ACC112 (cell line): ENCODE measurements at regions not wholly inside any gene's neighbourhood (a gene's known extent, or its start where the extent isn't known, plus 50 kb on each side); places are given as distances from the start of the nearest gene placed in this dataset.
"Not testable (repeated sequence)": the region's sequence is repeated elsewhere in the genome, so short reads cannot be mapped to it uniquely, and the experiment has no call there.

ENCODE experiments used
- H2AFZ ChIP-seq: fragments of 200-600 bp; sonication (generic); one replicate; pipeline ENCODE4 v1.6.0; 2017; ENCODE audit warnings: antibody characterized with exemption, low read length; ENCODE audit not compliant: unreplicated experiment
- H3K27ac ChIP-seq: fragments of 200-600 bp; sonication (generic); 2 replicates; pipeline ENCODE4 v1.5.1; 2014; ENCODE audit warnings: low read depth, mild to moderate bottlenecking, antibody characterized with exemption, low read length, moderate library complexity
- H3K27me3 ChIP-seq: fragments of 200-600 bp; sonication (generic); 2 replicates; pipeline ENCODE4 v1.6.1; 2014; ENCODE audit warnings: mild to moderate bottlenecking, antibody characterized with exemption, low read length, moderate library complexity, mixed read lengths; ENCODE audit not compliant: insufficient read depth
- H3K36me3 ChIP-seq: fragments of 200-600 bp; sonication (generic); 2 replicates; pipeline ENCODE4 v1.6.1; 2016; ENCODE audit warnings: mild to moderate bottlenecking, antibody characterized with exemption, low read length, moderate library complexity, mixed read lengths; ENCODE audit not compliant: insufficient read depth
- H3K4me1 ChIP-seq: fragments of 200-600 bp; sonication (generic); one replicate; pipeline ENCODE4 v1.6.1; 2016; ENCODE audit warnings: low read length, mixed read lengths; ENCODE audit not compliant: insufficient read depth, unreplicated experiment, control insufficient read depth
- H3K4me3 ChIP-seq: fragments of 200-600 bp; sonication (generic); 2 replicates; pipeline ENCODE4 v1.5.1; 2014; ENCODE audit warnings: mild to moderate bottlenecking, low read depth, low read length
- H3K79me2 ChIP-seq: fragments of 200-600 bp; sonication (generic); one replicate; pipeline ENCODE4 v1.6.0; 2016; ENCODE audit warnings: low read length; ENCODE audit not compliant: control insufficient read depth, unreplicated experiment, insufficient read depth

GRCh38 chr4:24212642-24213041 is 322.8 kb upstream of the PPARGC1A start:
- H2AFZ ChIP-seq, result no peak overlapping the region
- no peaks in the 10 kb centered on the region for H3K79me2 ChIP-seq
- H3K4me3 ChIP-seq, result no peak overlapping the region
- H3K27ac ChIP-seq, result no peak overlapping the region
- H3K36me3 ChIP-seq, result no peaks in the 10 kb centered on the region
- no peaks in the 10 kb centered on the region for H3K27me3 ChIP-seq
- peaks cover 31% of the 10 kb centered on the region for H3K4me1 ChIP-seq

GRCh38 chr4:24211856-24212255 is 322.0 kb upstream of the PPARGC1A start:
- Histone ChIP-seq H3K27ac (peak overlapping the region; percentile 99), H3K36me3 (no peaks in the 10 kb centered on the region), H3K4me3 (no peak overlapping the region), H3K27me3 (no peaks in the 10 kb centered on the region), H2AFZ (peak overlapping the region; percentile 34), H3K79me2 (no peaks in the 10 kb centered on the region), H3K4me1 (peaks cover 31% of the 10 kb centered on the region)

GRCh38 chr4:24210332-24210902 is 320.6 kb upstream of the PPARGC1A start:
- peaks cover 31% of the 10 kb centered on the region for H3K4me1 ChIP-seq
- H2AFZ ChIP-seq, result no peak overlapping the region
- H3K4me3 ChIP-seq, result peak overlapping the region; percentile 43
- no peaks in the 10 kb centered on the region for H3K79me2 ChIP-seq
- no peaks in the 10 kb centered on the region for H3K36me3 ChIP-seq
- no peaks in the 10 kb centered on the region for H3K27me3 ChIP-seq
- peak overlapping the region; percentile 99 for H3K27ac ChIP-seq

GRCh38 chr4:24209906-24210305 is 320.1 kb upstream of the PPARGC1A start:
- H3K79me2 ChIP-seq, result no peaks in the 10 kb centered on the region
- H2AFZ ChIP-seq, result no peak overlapping the region
- no peaks in the 10 kb centered on the region for H3K36me3 ChIP-seq
- H3K4me1 ChIP-seq, result peaks cover 31% of the 10 kb centered on the region
- no peak overlapping the region for H3K4me3 ChIP-seq
- H3K27ac ChIP-seq, result peak overlapping the region; percentile 99
- H3K27me3 ChIP-seq, result no peaks in the 10 kb centered on the region

GRCh38 chr4:24209131-24209530 is 319.3 kb upstream of the PPARGC1A start:
- H3K36me3 ChIP-seq, result no peaks in the 10 kb centered on the region
- H3K79me2 ChIP-seq, result no peaks in the 10 kb centered on the region
- H2AFZ ChIP-seq, result no peak overlapping the region
- peaks cover 31% of the 10 kb centered on the region for H3K4me1 ChIP-seq
- H3K27ac ChIP-seq, result peak overlapping the region; percentile 99
- H3K27me3 ChIP-seq, result no peaks in the 10 kb centered on the region
- no peak overlapping the region for H3K4me3 ChIP-seq

GRCh38 chr4:24208691-24209090 is 318.8 kb upstream of the PPARGC1A start:
- H3K27me3 ChIP-seq, result no peaks in the 10 kb centered on the region
- H3K36me3 ChIP-seq, result no peaks in the 10 kb centered on the region
- H2AFZ ChIP-seq, result no peak overlapping the region
- peaks cover 31% of the 10 kb centered on the region for H3K4me1 ChIP-seq
- no peak overlapping the region for H3K4me3 ChIP-seq
- no peaks in the 10 kb centered on the region for H3K79me2 ChIP-seq
- peak overlapping the region; percentile 99 for H3K27ac ChIP-seq

GRCh38 chr4:24204708-24205107 is 314.9 kb upstream of the PPARGC1A start:
- H3K4me3 ChIP-seq, H3K79me2 ChIP-seq, H3K36me3 ChIP-seq, H3K27me3 ChIP-seq, H3K27ac ChIP-seq, H2AFZ ChIP-seq, H3K4me1 ChIP-seq: not testable (repeated sequence)

GRCh38 chr4:24203926-24204325 is 314.1 kb upstream of the PPARGC1A start:
- no peak overlapping the region for H3K27ac ChIP-seq
- H3K4me3 ChIP-seq, result no peak overlapping the region
- H3K4me1 ChIP-seq, result peaks cover 2% of the 10 kb centered on the region

GRCh38 chr4:24202579-24202978 is 312.7 kb upstream of the PPARGC1A start:
- Histone ChIP-seq H2AFZ (no peak overlapping the region), H3K4me1 (no peaks in the 10 kb centered on the region), H3K79me2 (no peaks in the 10 kb centered on the region), H3K27ac (no peak overlapping the region), H3K36me3 (no peaks in the 10 kb centered on the region), H3K27me3 (no peaks in the 10 kb centered on the region), H3K4me3 (no peak overlapping the region)

More at GRCh38 chr4:24203926-24204325, 314.1 kb upstream of the PPARGC1A start:
- Histone ChIP-seq H3K27me3 (no peaks in the 10 kb centered on the region), H3K36me3 (no peaks in the 10 kb centered on the region), H3K79me2 (no peaks in the 10 kb centered on the region), H2AFZ (no peak overlapping the region)

GRCh38 chr4:24197955-24198354 is 308.1 kb upstream of the PPARGC1A start:
- H3K27me3 ChIP-seq, result no peaks in the 10 kb centered on the region
- no peaks in the 10 kb centered on the region for H3K36me3 ChIP-seq
- no peaks in the 10 kb centered on the region for H3K4me1 ChIP-seq
- H3K4me3 ChIP-seq, result no peak overlapping the region
- H2AFZ ChIP-seq, result no peak overlapping the region
- H3K79me2 ChIP-seq, result no peaks in the 10 kb centered on the region
- no peak overlapping the region for H3K27ac ChIP-seq

- H3K4me1 ChIP-seq, result no peaks in the 10 kb centered on the region
- no peaks in the 10 kb centered on the region for H3K79me2 ChIP-seq
- no peaks in the 10 kb centered on the region for H3K36me3 ChIP-seq
- H3K27me3 ChIP-seq, result no peaks in the 10 kb centered on the region
- no peak overlapping the region for H3K4me3 ChIP-seq
- H2AFZ ChIP-seq, result no peak overlapping the region
- H3K27ac ChIP-seq, result no peak overlapping the region
These were observed 306.9 kb upstream of the PPARGC1A start for GRCh38 chr4:24196785-24197184.
